LNCAP (cell line): ENCODE measurements at regions not wholly inside any gene's neighbourhood (a gene's known extent, or its start where the extent isn't known, plus 50 kb on each side); places are given as distances from the start of the nearest gene placed in this dataset.

Experiments
- CTCF ChIP-seq: fragments of 450-650 bp; IDR thresholded peaks from 2 replicates; pipeline ENCODE4 v1.5.1; 2017; ENCODE audit warnings: mild to moderate bottlenecking

- no peak for TF ChIP-seq CTCF
These were observed 110.1 kb downstream of the RPL27A start for GRCh38 chr11:8792710-8793109.

- no peak for TF ChIP-seq CTCF
These were observed 110.7 kb downstream of the RPL27A start for GRCh38 chr11:8793114-8793777.

- no peak for TF ChIP-seq CTCF
These were observed 111.5 kb downstream of the RPL27A start for GRCh38 chr11:8794126-8794525.

GRCh38 chr11:8794677-8795103 lies 112.1 kb downstream of the RPL27A start:
- TF ChIP-seq CTCF: peak; percentile 26; the same call in 1 of the 2 replicates

- no peak for TF ChIP-seq CTCF
These were observed 114.0 kb upstream of the AKIP1 start for GRCh38 chr11:8796941-8797340.

GRCh38 chr11:8799273-8799672 lies 111.7 kb upstream of the AKIP1 start:
- TF ChIP-seq CTCF: no peak

- no peak for TF ChIP-seq CTCF
These were observed 110.4 kb upstream of the AKIP1 start for GRCh38 chr11:8800520-8801110.

- no peak for TF ChIP-seq CTCF
These were observed 109.9 kb upstream of the AKIP1 start for GRCh38 chr11:8801121-8801520.
